HG02981 (cell line): ENCODE measurements at regions not wholly inside any gene's neighbourhood (a gene's known extent, or its start where the extent isn't known, plus 50 kb on each side); places are given as distances from the start of the nearest gene placed in this dataset.
A peak's percentile ranks its signal among the peaks of the same experiment; 100 is the strongest.

ENCODE experiments used
- ATAC-seq: cut with Tn5 transposase; IDR thresholded peaks from one replicate; pipeline ENCODE4 v1.9.1; 2021; ENCODE audit warnings: mild to moderate bottlenecking, moderate library complexity; ENCODE audit not compliant: unreplicated experiment

DNA sequence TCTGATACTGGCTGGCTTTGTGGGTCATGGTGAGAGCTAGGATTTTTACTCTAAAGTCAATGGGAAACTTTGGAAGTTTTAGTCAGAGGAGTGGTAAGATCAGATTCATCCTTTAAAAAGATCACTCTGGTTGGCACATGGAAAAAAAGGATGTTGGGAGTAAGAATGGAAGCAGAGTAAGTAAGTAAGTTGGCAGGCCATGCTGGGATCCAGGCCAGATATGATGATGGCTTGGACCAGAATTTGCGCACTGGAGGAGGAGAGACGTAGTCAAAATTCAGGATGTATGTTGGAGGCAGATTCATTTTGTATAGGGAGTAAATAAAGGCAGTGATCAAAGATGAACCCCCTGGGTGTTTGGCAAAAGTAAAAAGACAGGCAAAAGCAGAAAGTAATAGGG is 283.3 kb upstream of the THSD7B start:
- no peak for ATAC-seq

DNA sequence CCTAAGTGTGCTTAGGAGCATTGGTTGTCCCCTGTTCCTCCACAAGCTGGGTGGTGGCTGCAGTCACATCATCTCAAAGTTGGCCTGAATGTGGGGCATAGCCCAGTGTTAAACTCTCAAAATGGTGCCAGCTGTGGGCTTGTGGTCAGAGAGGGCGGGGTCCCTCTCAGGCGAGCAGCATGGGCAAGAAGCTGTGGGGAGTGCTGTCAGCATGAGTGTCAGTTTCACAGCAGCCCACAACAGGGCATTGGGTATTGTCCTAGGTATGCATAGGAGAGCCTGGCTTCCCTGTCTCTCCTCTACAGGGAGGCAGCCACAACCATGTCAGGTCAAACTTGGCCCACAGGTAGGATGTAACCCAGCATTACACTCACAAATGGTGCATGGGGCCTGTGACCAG is 285.6 kb upstream of the THSD7B start:
- ATAC-seq = no peak

DNA sequence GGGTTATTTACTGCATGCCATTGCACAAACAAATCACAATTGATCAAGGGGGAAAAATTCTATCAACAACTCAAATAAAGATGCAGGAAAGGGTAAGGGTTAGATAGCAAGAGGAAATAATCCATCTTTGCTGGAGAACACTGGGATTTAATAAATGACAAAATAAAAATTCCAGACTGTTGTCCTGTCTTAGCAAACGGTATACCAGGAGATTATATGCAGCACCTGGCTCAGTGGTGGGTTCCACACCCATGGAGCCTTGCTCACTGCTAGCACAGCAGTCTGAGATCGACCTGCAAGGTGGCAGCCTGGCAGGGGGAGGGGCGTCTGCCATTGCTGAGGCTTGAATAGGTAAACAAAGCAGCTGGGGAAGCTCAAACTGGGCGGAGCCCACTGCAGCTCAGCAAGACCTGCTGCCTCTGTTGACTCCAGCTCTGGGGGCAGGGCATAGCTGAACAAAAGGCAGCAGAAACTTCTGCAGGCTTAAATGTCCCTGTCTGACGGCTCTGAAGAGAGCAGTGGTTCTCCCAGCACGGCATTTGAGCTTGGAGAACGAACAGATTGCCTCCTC is 296.5 kb upstream of the THSD7B start:
- ATAC-seq = no peak

DNA sequence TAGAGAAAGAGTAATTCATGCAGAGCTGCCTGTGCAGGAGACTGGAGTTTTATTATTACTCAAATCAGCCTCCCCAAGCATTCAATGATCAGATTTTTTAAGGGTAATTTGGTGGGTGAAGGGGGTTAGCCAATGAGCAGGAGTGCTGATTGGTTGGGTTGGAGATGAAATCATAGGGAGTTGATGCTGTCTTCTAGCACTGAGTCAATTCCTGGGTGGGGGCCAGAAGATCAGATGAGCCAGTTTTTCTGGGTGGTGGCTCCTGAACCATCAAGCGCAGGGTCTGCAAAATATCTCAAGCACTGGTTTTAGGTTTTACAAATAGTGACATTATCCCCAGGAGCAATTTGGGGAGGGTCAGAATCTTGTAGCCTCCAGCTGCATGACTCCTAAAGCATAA is 312.8 kb upstream of the THSD7B start:
- ATAC-seq = no peak

DNA sequence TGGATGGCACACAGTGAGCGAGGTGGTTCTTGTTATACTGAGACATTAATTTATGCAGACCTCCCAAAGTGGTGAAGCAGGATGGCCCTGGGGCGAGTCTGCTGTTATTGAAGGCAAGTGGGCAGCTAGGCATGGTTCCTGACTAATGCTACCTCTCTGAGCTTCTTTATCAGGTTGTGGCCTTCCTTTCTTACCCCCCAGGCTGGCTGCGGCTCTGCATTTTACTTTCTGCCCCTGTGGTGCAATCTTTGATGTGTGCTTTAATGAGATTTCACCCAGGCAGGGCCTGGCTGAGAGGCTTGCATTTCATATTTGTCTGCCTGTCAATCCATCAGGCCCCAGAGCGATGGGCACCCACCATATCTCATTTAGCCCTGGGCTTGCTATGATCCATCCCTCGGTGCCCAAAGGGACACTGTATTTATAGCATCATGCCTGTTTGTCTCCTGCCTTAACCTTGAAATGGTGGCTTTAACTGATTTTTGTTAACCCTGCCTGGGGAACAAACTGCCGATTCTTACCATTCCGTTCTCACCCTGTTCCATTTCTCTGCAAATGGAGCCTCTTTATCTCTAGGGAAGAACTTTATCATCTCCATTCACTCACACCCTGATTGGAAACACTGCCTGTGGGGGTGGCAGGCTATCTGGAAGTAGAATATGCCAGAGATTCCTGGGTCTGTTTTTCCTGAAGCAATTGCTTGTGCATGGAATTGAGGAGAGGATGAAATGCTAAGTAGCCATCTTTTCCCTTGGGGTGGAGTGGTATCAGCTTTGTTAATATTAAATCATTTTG is 316.2 kb upstream of the THSD7B start:
- ATAC-seq = no peak

DNA sequence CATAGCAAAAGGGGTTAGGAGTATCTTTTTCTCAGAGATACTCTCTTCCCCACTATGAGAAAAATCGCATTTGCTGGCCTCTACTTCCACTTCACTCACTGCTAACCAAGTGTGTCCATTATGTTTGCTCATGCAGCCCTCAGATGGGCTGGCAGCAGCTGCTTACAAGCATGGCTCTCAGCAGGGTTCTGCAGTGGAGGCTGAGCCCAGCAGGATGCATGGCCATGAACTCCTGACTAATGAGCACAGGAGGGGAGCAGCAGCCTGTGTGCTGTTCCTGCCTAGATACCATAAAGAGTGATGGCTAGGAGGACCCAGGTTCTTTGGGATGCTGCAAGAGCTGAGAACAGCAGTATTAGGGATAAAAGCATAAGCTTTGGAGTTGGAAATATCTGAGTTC is 316.9 kb upstream of the THSD7B start:
- no peak for ATAC-seq

DNA sequence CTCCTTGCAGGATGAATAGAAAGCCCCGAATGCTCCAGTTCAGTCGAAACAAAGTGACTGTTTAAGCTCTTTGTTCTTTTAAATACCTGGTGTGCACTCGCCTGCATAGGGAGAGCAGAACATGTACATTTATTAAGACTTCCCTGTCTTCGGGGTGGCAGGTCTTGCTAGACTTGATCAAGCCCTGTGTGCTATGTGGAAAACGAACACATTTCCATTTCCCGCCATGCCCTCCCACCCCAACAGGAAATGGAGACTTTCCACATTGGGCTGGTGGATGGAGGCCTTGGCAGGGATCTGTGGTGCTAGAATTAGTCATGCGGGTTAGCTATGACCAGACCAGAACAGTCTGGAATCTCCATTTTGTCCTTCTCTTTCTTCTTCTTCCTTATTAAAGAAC is 321.0 kb upstream of the THSD7B start:
- ATAC-seq = no peak

DNA sequence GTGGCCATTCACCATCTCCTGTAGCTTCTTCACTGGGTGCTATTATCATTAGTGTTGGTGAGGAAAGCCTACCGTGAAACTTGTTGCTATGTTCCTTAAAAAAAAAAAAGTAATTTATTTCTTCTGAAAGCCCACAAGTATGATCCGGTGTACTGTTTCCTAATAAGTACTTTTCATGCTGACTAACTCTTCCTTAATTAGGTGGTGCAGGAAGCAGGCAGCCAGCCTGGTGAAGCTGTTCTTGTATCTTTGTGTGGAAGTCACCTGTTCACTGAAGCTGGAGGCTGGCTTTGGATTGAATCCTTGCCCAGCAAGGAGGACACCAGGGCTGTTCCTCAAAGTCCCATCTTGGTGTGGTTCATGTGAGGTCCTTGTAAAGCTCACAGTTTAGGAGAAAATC is 321.7 kb upstream of the THSD7B start:
- no peak for ATAC-seq

DNA sequence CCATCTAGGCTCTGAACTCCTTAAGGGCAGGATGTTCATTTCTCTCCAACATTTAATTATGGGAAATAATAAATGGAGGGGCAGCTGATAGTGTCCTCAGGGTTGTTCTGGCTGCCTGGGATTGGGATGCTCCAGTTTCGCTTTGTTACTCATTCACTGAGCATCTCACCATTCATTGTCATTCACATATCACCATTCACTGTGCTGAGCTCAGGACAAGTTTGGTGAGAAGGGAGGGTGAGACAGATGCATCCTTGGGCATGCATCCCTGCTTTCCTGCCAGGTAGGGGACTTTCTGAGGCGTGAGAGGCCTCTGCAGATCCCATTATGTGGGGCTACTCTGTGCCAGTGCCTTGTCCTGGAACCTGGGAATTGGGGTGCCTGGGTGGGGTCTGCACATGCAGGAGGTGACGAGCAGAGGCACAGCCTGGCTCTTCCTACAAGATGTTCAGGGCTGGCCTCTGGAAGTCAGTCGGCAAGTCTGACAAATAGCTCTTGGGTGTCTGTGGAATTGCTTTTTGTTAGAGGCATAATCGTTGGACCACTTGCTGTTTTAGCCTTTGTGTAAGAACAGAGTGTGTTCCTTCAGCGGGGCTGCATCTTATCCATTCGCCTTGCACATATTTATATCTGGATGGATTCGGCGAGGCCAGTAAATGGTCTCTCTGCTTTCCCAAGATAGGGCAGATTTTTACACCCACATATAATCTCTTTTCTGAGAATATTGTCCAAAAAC is 323.2 kb upstream of the THSD7B start:
- no peak for ATAC-seq

DNA sequence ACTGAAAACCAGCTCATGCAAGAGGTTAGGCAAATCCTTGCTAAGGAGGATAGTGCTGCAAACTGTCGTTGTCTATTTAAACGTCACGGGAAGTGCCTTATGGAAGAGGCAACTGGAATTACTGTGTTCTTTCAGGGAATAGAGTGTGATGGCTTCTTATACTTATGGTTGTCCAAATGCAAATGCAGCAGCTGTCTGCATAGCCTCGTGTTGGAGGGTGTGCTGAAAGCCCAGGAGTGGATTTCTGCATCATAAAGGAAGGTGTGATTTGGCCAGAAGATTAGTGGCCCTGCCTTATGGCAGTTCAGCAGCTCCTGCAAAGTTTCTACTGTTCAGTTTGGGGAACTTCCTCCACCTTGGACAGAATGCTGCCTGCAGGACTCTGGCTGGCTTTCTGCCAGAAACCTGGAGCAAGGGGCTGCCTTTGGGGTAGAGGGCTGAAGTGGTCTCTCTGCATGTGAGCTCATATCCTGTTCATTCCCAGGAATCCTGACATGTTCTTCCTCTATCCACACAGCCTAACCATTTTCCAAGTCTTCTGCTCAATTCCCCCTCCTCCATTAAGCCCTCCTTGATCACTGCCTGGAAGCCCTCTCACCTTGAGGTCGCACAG is 321.2 kb upstream of the CXCR4 start:
- ATAC-seq = no peak

DNA sequence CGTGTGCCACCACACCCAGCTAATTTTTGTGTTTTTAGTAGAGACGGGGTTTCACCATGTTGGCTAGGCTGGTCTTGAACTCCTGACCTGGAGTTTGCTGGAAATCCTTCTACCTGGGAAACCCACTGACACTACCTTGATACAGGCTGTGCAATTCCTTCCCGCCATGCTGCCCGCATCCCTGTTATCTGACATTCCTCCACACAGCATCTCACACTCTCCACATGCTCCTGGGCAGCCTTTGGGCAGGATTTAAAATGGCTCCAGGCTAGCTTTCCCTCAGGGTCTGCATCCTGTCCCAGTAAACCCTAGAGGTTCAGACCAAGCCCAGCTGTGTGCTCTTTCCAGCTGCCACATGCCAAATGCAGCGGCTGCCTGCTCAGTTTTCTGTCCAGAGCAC is 319.5 kb upstream of the CXCR4 start:
- no peak for ATAC-seq

DNA sequence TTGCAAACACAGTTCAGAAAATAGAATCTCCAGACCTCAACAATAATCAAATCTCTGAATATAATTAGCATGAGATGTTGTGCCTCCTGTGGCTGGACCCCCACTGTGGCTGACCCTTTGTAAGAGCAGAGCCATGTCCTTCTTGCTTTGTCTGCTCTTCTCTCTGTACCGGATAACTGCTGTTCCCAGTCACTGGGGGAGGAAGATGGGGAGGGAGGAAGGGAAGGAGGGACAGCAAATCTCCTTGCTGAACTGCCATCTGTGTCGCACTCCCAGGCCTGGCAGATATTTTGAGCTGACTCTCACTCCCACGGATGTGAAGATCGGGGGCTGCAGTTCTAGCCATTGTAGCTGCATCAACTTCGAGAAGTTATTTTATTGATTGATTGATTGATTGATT is 319.0 kb upstream of the CXCR4 start:
- ATAC-seq = no peak

DNA sequence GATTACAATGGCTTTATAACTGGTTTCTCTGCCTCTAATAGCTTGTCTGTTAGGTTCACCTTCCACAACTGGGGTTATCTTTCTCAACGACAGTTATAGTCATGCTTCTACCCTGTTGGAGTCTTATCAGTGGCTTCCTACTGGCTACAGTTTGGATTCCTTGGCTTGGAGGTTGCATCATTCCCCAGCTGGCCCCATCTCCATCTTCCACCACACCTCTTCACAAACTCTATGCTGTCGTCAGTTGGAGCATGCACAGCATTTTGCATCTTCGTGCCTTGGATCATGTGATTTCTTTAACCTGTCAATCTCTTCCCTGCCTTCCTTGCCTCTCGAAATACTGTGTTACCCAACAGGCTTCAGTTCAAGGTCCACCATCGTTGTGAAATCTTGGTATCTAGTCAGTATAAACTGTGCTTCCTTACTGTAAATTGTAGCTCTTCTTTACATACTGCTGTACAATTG is 316.3 kb upstream of the CXCR4 start:
- ATAC-seq = no peak

DNA sequence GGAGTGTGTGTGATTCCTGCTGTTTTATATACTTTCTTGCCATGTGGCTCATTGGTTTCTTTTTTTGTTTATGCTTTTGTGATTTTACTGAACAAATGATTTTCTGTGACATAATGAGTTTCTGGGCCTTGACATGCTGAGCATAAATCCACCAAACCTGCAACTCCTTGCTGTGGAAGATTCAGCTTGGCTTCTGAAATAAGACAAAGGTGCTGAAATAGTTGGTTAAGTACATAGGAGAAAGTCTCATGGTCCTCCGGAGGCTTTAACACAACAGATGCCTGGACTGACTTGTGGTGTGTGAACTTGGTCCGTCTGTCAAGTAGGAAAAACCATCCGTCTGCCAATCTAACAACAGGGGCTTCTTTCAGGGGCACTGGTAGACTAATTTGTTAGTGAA is 315.3 kb upstream of the CXCR4 start:
- ATAC-seq = no peak

DNA sequence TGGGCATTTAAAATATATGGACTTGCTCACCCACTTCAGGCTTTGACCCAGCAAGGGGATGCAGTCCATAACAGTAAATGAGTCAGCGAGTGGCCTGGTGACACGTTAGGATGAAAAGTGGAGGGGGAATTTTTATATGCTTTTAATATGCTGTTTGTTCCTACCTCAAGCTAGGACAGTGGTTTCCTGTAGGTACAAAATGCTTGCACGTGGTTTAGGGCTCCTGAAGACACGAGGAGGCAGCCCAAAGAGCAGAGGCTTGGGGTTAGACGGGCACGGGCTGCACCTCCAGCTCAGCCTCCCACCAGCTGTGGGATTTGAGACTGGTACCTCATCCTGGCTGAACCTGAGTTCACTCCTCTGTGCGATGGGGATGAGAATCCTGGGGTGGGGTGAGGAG is 306.2 kb upstream of the CXCR4 start:
- ATAC-seq = no peak

DNA sequence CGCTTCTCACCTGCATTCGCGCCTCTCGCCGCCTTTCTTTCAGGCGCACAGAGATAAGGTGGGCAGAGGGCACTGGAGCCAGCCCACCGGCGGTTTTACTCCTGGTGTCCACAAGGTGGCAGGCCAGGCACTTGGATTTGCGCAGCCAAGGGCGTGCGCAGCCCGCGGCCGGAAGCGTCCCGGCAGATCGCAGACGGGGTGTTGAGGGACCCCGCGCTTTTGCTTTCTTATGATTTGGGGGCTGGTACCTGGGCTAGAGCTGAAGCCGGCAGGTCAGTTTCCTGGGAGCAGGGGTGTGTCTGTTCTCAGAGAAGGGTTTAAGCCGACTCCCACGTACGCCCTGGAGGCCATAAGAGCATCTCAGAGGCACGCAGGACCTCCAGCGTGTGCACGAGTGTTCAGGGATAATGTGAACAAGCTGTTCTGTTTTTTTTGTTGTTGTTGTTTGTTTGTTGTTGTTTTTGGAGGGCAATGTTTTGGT is 305.6 kb upstream of the CXCR4 start:
- ATAC-seq = peak; percentile 98

DNA sequence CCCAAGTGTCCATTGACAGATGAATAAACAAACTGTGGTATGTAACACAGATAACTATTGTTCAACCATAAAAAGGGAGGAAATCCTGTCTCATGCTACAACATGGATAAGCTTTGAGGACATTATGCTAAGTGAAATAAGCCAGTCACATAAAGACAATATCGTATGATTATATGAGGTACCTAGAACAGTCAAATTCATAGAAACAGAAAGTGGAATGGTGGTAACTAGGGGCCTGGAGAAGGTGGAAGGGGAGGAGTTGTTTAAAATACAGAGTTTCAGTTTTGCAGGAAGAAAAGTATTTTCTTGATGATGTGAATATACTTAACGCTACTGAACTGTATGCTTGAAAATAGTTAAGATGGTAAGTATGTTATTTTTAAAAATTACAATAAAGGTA is 304.6 kb upstream of the CXCR4 start:
- no peak for ATAC-seq

DNA sequence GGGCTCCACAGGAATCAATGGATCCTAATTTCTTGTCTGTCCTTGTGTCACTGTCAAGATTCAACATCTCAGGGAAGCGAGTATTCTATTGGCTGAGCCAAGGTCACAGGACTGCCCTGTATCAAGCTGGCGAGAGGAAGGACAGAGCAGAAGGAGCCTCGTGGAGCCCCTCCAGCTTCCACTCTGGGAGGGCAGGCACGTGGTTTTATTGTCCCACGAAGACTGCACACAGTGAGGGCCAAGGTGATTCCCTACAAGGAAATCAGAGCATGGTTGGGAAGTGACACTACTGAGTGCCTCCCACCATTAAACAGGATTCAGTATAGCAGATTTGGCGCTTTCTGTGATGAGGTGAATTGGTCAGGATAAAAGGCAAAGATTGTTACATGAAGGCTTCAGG is 302.4 kb upstream of the CXCR4 start:
- ATAC-seq = no peak

DNA sequence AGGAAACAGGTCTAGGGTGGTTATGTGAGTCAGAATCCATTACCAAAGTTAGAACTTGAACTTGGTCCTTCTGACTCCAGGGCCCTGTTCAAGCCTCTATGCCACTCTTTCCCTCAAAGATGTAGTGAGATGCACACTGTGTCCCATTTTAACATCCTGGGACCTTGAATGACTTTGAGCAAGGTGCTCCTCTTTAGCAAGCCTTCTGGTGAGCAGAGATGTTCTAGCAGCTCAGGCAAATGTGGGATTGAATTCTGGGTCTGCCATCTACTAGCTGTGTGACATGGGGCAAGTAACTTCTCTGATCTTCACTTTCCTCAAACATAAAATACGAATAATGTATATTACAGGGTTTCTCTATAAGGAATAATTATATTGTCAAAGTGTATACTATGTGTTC is 294.0 kb upstream of the CXCR4 start:
- no peak for ATAC-seq

DNA sequence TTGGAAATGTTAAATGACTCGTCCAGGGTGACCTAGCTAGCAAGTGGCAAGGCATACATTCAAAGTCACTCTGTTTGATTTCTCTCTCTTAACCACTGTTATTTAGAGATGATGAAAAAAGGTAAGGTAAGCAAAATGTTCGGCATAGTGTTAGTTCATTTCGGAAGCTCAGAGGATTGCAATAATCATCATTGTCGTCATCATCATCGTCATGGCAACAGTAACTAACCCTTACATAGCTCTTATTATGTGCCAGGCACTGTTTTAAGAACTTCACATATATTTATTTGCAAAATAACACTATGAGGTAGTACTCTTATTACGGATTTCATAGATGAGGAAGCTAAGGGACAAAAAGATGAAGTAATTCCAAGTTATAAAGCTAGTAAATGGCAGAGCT is 292.7 kb upstream of the CXCR4 start:
- ATAC-seq = no peak

DNA sequence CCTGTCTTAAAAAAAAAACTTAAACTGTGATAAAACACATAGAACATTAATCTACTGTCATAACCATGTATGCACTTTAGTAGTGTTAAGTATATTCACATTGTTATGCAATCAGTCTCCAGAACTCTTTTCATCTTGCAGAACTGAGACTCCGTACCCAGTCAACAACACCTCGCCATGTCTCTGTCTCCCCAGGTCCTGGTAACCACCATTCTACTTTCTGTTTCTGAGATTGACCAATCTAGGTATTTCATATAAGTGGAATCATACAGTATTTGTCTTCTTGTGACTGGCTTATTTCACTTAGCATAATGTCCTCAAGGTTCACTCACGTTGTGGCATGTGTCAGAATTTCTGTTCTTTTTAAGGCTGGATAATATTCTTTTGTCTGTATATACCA is 290.8 kb upstream of the CXCR4 start:
- ATAC-seq = no peak

DNA sequence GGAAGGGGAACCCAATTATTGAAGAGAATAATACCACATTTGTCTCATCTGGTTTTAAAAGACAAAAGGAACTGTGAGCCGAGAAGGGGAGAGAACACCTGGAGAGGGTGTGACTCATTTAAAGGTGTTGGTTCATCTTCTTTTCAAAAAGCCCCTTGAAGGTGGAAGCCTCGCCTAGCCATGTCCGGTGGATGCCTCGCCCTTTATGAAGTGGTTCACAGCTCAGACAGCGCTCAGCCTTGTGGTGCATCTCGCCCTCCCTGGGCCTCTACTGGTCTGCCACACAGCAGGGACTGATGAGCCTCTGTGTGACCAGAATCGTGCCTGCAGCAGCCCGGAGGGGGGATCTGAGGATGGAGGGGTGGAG is 290.0 kb upstream of the CXCR4 start:
- ATAC-seq = no peak
